Upper lobe of right lung (tissue), 1 donor: ENCODE measurements at regions not wholly inside any gene's neighbourhood (a gene's known extent, or its start where the extent isn't known, plus 50 kb on each side); places are given as distances from the start of the nearest gene placed in this dataset.
"Not testable (repeated sequence)": the region's sequence is repeated elsewhere in the genome, so short reads cannot be mapped to it uniquely, and the experiment has no call there.

Source experiments
- ATAC-seq: fragments of 200-7000 bp; cut with Tn5 transposase; one replicate; pipeline ENCODE4 v1.9.1; 2020; ENCODE audit warnings: mild to moderate bottlenecking, moderate library complexity
- DNase-seq: peaks from one replicate; pipeline ENCODE4 v3.0.0-alpha.2; 2020
- H3K27ac ChIP-seq: fragments of 200-600 bp; one replicate; pipeline ENCODE4 v1.8.0; 2022
- H3K27me3 ChIP-seq: fragments of 200-600 bp; one replicate; pipeline ENCODE4 v1.8.0; 2022; ENCODE audit warnings: mild to moderate bottlenecking
- H3K36me3 ChIP-seq: fragments of 200-600 bp; one replicate; pipeline ENCODE4 v1.8.0; 2022
- H3K4me1 ChIP-seq: fragments of 200-600 bp; one replicate; pipeline ENCODE4 v1.8.0; 2022
- H3K4me3 ChIP-seq: fragments of 200-600 bp; one replicate; pipeline ENCODE4 v1.8.0; 2022; ENCODE audit warnings: mild to moderate bottlenecking
- H3K9me3 ChIP-seq: fragments of 200-600 bp; one replicate; pipeline ENCODE4 v1.8.0; 2022
- CTCF ChIP-seq: fragments of 200-600 bp; IDR thresholded peaks from one replicate; pipeline ENCODE4 v1.8.0; 2022; ENCODE audit warnings: antibody characterized with exemption
- intact Hi-C: fragments of 100-400 bp; cut with DNase I; formaldehyde crosslinking; loops from one replicate; pipeline ENCODE4 v1.11.0; 2022
- donor health status: DM: no; HTN: yes; CAD: no; lungs with severe emphysema.

GRCh38 chr10:4902571-4903011, 60.6 kb upstream of the AKR1C1 start:
- Histone ChIP-seq H3K9me3 (no peaks in the 10 kb centered on the region), H3K4me3 (no peak overlapping the region), H3K36me3 (no peaks in the 10 kb centered on the region), H3K27ac (no peak overlapping the region), H3K27me3 (no peaks in the 10 kb centered on the region), H3K4me1 (peaks cover 9% of the 10 kb centered on the region)
- no peak for TF ChIP-seq CTCF
- intact Hi-C loops, result no loop called here
- DNase-seq (no peak), ATAC-seq (peak; percentile 12)

GRCh38 chr10:4903126-4903525, 60.1 kb upstream of the AKR1C1 start:
- DNase-seq, H3K27ac ChIP-seq, H3K4me1 ChIP-seq, H3K36me3 ChIP-seq, H3K9me3 ChIP-seq, intact Hi-C loops, H3K27me3 ChIP-seq, ATAC-seq, H3K4me3 ChIP-seq: not testable (repeated sequence)

- H3K27me3 ChIP-seq, intact Hi-C loops, H3K9me3 ChIP-seq, H3K4me1 ChIP-seq, ATAC-seq, DNase-seq, H3K27ac ChIP-seq, H3K36me3 ChIP-seq, H3K4me3 ChIP-seq: not testable (repeated sequence)
Observed at GRCh38 chr10:4903675-4904074, 59.5 kb upstream of the AKR1C1 start.

- H3K36me3 ChIP-seq, result no peaks in the 10 kb centered on the region
- H3K27ac ChIP-seq, result no peak overlapping the region
- no peak for TF ChIP-seq CTCF
- H3K27me3 ChIP-seq, result no peaks in the 10 kb centered on the region
- H3K4me3 ChIP-seq, result no peak overlapping the region
- no peaks in the 10 kb centered on the region for H3K4me1 ChIP-seq
- intact Hi-C loops, result no loop called here
- no peak for ATAC-seq
- H3K9me3 ChIP-seq, result no peaks in the 10 kb centered on the region
- no peak for DNase-seq
Observed at GRCh38 chr10:4909118-4909517, 54.1 kb upstream of the AKR1C1 start.
